Endothelial cell of umbilical vein (primary cell): ENCODE measurements at regions not wholly inside any gene's neighbourhood (a gene's known extent, or its start where the extent isn't known, plus 50 kb on each side); places are given as distances from the start of the nearest gene placed in this dataset.

Source experiments
- CTCF ChIP-seq, 2 donors: IDR thresholded peaks; 1 replicate in 1 of 2; 2 replicates in 1 of 2; pipeline ENCODE4 v1.5.1; 2011; ENCODE audit warnings: low read length in 2 of 2, mild to moderate bottlenecking in 2 of 2, moderate library complexity in 2 of 2, control low read depth in 1 of 2, inconsistent platforms in 1 of 2, low read depth in 1 of 2; ENCODE audit not compliant: insufficient read depth in 1 of 2; ENCODE audit errors: extremely low read depth in 1 of 2
- EZH2 ChIP-seq: IDR thresholded peaks from 2 replicates; pipeline ENCODE4 v1.6.1; 2012; ENCODE audit warnings: borderline replicate concordance, low read depth, mild to moderate bottlenecking, moderate library complexity, low read length, inconsistent platforms; ENCODE audit not compliant: severe bottlenecking
- POLR2A ChIP-seq: IDR thresholded peaks from 2 replicates; pipeline ENCODE4 v1.6.1; 2012; ENCODE audit warnings: low read depth, mild to moderate bottlenecking, control low read depth, low read length

- TF ChIP-seq CTCF (IDR thresholded peaks at IDR 0.05; ENCODE audit: extremely low read depth in 1 of 2, insufficient read depth in 1 of 2, low read depth in 1 of 2, low read length in 2 of 2) (no peak), POLR2A (no peak), EZH2 (no peak)
Observed at GRCh38 chr22:49141761-49142160, 685.9 kb downstream of the BRD1 start.
